K562 (cell line): ENCODE measurements at regions not wholly inside any gene's neighbourhood (a gene's known extent, or its start where the extent isn't known, plus 50 kb on each side); places are given as distances from the start of the nearest gene placed in this dataset.

Experiments used
- CC2D1A ChIP-seq: fragments of 450-650 bp; IDR thresholded peaks from 2 replicates; pipeline ENCODE4 v1.6.1; 2017; ENCODE audit warnings: mild to moderate bottlenecking
- CCAR2 ChIP-seq: fragments of 200-400 bp; formaldehyde crosslinking; IDR thresholded peaks from 2 replicates; pipeline ENCODE4 v1.6.1; 2017; ENCODE audit warnings: mild to moderate bottlenecking, low read depth, low read length
- DPF2 ChIP-seq: fragments of 450-650 bp; IDR thresholded peaks from 2 replicates; pipeline ENCODE4 v1.6.1; 2016
- FOXK2 ChIP-seq, 2 experiments: fragments of 450-650 bp; IDR thresholded peaks in 1 of 2; conservative IDR thresholded peaks in 1 of 2; 2 replicates each; pipeline ENCODE4 v1.6.1; 2016; ENCODE audit warnings: low read depth in 2 of 2, mild to moderate bottlenecking in 1 of 2
- HMG20B ChIP-seq: fragments of 250-450 bp; sonication (Bioruptor Pico); IDR thresholded peaks from 2 replicates; pipeline ENCODE4 v1.5.0; 2021; ENCODE audit warnings: mild to moderate bottlenecking
- NR2C1 ChIP-seq, 2 experiments: fragments of 450-650 bp; IDR thresholded peaks; 2 replicates each; pipeline ENCODE4 v1.6.1; 2017; ENCODE audit warnings: mild to moderate bottlenecking in 2 of 2, antibody characterized with exemption in 1 of 2, inconsistent platforms in 1 of 2, missing compliant biosample characterization in 1 of 2, missing genetic modification characterization in 1 of 2
- NR2F6 ChIP-seq: fragments of 450-650 bp; formaldehyde crosslinking; IDR thresholded peaks from 2 replicates; pipeline ENCODE4 v1.4.0; 2020; ENCODE audit warnings: mild to moderate bottlenecking
- PHF8 ChIP-seq: fragments of 200-600 bp; sonication (generic); IDR thresholded peaks from 2 replicates; pipeline ENCODE4 v1.6.1; 2012; ENCODE audit warnings: mixed run types, mild to moderate bottlenecking, inconsistent platforms, low read length, moderate library complexity, borderline replicate concordance
- POLR3A ChIP-seq: IDR thresholded peaks from 2 replicates; pipeline ENCODE4 v1.6.1; 2011; ENCODE audit warnings: borderline replicate concordance, mild to moderate bottlenecking, moderate library complexity; ENCODE audit not compliant: insufficient read length, insufficient read depth; ENCODE audit errors: extremely low read depth
- RBM15 ChIP-seq: fragments of 200-400 bp; formaldehyde crosslinking; IDR thresholded peaks from 2 replicates; pipeline ENCODE4 v1.6.1; 2018; ENCODE audit warnings: mild to moderate bottlenecking, low read length, moderate library complexity; ENCODE audit not compliant: insufficient read depth
- ZNF41 ChIP-seq: fragments of 250-450 bp; sonication (Bioruptor Pico); conservative IDR thresholded peaks from 2 replicates; pipeline ENCODE4 v1.4.0; 2020; ENCODE audit warnings: mild to moderate bottlenecking
- ZNF699 ChIP-seq: fragments of 250-450 bp; sonication (Bioruptor Pico); IDR thresholded peaks from 2 replicates; pipeline ENCODE4 v1.8.0; 2021; ENCODE audit warnings: mild to moderate bottlenecking, moderate library complexity; ENCODE audit not compliant: insufficient replicate concordance
- ZNF717 ChIP-seq: fragments of 250-450 bp; sonication (Bioruptor Pico); IDR thresholded peaks from 2 replicates; pipeline ENCODE4 v1.5.0; 2021
- TF ChIP-seq, protein P1 (sequence below), 2 experiments: fragments of 150-350 bp in 1 of 2; IDR thresholded peaks; 2 replicates each; pipeline ENCODE4 v1.6.1; 2012 to 2016; ENCODE audit warnings: low read depth in 2 of 2, low read length in 2 of 2, mild to moderate bottlenecking in 1 of 2, moderate library complexity in 1 of 2
- TF ChIP-seq, protein P2 (sequence below): fragments of 250-450 bp; sonication (Bioruptor Pico); IDR thresholded peaks from 2 replicates; pipeline ENCODE4 v1.8.0; 2021; ENCODE audit warnings: moderate library complexity, mild to moderate bottlenecking, inconsistent platforms
- TF ChIP-seq, protein P3 (sequence below): fragments of 450-650 bp; IDR thresholded peaks from 2 replicates; pipeline ENCODE4 v1.6.1; 2016; ENCODE audit warnings: missing biosample characterization, missing genetic modification characterization

DNA sequence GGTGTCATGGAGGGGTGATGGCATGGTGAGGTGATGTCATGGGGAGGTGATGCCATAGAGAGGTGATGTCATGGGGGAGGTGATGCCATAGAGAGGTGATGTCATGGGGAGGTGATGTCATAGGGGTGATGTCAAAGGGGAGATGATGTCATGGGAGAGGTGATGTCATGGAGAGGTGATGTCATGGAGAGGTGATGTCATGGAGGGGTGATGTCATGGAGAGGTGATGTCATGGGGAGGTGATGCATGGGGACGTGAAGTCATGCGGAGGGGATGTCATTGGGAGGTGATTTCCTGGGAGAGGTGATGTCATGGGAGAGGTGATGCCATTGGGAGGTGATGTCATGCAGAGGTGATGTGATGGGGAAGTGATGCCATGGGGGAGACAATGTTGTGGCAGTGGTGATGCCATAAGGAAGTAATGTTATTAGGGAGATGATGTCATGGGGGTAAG is 92.1 kb upstream of the C1orf174 start (continued):
- TF ChIP-seq, protein P1, sequence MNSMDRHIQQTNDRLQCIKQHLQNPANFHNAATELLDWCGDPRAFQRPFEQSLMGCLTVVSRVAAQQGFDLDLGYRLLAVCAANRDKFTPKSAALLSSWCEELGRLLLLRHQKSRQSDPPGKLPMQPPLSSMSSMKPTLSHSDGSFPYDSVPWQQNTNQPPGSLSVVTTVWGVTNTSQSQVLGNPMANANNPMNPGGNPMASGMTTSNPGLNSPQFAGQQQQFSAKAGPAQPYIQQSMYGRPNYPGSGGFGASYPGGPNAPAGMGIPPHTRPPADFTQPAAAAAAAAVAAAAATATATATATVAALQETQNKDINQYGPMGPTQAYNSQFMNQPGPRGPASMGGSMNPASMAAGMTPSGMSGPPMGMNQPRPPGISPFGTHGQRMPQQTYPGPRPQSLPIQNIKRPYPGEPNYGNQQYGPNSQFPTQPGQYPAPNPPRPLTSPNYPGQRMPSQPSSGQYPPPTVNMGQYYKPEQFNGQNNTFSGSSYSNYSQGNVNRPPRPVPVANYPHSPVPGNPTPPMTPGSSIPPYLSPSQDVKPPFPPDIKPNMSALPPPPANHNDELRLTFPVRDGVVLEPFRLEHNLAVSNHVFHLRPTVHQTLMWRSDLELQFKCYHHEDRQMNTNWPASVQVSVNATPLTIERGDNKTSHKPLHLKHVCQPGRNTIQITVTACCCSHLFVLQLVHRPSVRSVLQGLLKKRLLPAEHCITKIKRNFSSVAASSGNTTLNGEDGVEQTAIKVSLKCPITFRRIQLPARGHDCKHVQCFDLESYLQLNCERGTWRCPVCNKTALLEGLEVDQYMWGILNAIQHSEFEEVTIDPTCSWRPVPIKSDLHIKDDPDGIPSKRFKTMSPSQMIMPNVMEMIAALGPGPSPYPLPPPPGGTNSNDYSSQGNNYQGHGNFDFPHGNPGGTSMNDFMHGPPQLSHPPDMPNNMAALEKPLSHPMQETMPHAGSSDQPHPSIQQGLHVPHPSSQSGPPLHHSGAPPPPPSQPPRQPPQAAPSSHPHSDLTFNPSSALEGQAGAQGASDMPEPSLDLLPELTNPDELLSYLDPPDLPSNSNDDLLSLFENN (IDR thresholded peaks at IDR 0.05; ENCODE audit: low read depth in 2 of 2, low read length in 2 of 2): no peak
- no peak for TF ChIP-seq CCAR2
- TF ChIP-seq RBM15: no peak
- no peak for TF ChIP-seq ZNF41 (CRISPR knock-in tag)
- no peak for TF ChIP-seq CC2D1A
- TF ChIP-seq, protein P2, sequence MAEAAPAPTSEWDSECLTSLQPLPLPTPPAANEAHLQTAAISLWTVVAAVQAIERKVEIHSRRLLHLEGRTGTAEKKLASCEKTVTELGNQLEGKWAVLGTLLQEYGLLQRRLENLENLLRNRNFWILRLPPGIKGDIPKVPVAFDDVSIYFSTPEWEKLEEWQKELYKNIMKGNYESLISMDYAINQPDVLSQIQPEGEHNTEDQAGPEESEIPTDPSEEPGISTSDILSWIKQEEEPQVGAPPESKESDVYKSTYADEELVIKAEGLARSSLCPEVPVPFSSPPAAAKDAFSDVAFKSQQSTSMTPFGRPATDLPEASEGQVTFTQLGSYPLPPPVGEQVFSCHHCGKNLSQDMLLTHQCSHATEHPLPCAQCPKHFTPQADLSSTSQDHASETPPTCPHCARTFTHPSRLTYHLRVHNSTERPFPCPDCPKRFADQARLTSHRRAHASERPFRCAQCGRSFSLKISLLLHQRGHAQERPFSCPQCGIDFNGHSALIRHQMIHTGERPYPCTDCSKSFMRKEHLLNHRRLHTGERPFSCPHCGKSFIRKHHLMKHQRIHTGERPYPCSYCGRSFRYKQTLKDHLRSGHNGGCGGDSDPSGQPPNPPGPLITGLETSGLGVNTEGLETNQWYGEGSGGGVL (CRISPR knock-in tag): no peak
- TF ChIP-seq, protein P3, sequence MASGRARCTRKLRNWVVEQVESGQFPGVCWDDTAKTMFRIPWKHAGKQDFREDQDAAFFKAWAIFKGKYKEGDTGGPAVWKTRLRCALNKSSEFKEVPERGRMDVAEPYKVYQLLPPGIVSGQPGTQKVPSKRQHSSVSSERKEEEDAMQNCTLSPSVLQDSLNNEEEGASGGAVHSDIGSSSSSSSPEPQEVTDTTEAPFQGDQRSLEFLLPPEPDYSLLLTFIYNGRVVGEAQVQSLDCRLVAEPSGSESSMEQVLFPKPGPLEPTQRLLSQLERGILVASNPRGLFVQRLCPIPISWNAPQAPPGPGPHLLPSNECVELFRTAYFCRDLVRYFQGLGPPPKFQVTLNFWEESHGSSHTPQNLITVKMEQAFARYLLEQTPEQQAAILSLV: peak; percentile 68
- no peak for TF ChIP-seq NR2F6 (CRISPR knock-in tag)
- no peak for TF ChIP-seq ZNF699 (CRISPR knock-in tag)
- TF ChIP-seq POLR3A: no peak
- TF ChIP-seq FOXK2 (conservative IDR thresholded peaks at IDR 0.05 in 1 of 2, IDR thresholded peaks at IDR 0.05 in 1 of 2; ENCODE audit: low read depth in 2 of 2): peak in 1 of 2 experiments; percentile 68; a peak in 1 of 4 replicates
- TF ChIP-seq NR2C1 (IDR thresholded peaks at IDR 0.05): no peak
- TF ChIP-seq NR2C1 (tag; IDR thresholded peaks at IDR 0.05): no peak
- TF ChIP-seq PHF8: no peak
- TF ChIP-seq ZNF717: no peak
- TF ChIP-seq HMG20B: no peak
- peak; percentile 54; the same call in 1 of the 2 replicates for TF ChIP-seq DPF2
